Inflammatory macrophage treated with lipopolysaccharide for 1 hour (primary cell): ENCODE measurements at regions not wholly inside any gene's neighbourhood (a gene's known extent, or its start where the extent isn't known, plus 50 kb on each side); places are given as distances from the start of the nearest gene placed in this dataset.
"Not testable (repeated sequence)": the region's sequence is repeated elsewhere in the genome, so short reads cannot be mapped to it uniquely, and the experiment has no call there.

Source experiments
- DNase-seq, 2 donors: peaks; one replicate each; pipeline ENCODE4 v3.0.0-alpha.2; 2020 to 2022

DNA sequence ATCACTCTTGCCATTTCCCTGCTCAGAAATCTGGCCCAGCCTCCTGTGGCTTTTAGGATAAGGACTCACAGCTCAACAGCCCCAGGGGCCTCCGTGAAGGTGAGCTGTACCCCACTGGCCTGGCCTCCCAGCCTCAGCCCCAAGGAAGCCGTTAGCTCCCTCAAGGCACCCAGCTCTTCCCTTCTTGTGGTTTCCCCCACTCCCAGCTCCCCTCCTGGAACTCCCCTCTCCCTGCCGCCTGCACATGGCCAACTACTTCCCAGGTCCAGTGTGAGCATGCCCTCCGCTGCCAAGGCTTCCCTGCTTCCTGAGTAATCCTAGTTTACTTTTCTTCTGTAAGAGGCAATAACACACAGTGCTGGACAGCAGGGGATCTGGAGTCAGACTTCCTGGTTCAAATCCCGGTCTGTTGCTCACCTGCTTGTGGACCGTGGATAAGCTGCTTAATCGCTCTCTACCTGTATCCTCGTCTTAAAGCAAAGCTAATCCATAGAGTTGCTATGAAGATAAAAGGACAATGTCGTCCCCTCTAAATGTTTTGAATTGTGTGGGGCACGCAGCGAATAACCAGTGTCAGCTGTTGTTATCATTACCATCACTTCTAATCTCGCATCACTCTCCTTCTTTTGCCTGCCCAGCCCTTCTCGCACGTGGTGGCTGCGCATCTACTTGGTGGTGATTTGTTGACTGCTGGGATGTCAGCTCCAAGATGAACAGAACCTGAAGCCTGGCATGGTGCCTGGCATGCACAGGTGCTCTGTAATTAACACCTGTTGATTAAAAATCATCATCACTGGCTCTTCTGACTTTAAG is 86.6 kb downstream of the C5orf15 start:
- DNase-seq = no peak

- no peak for DNase-seq
These were observed 90.2 kb downstream of the C5orf15 start for GRCh38 chr5:133878236-133878555.

- DNase-seq = no peak
These were observed 90.8 kb downstream of the C5orf15 start for GRCh38 chr5:133877351-133878235.

GRCh38 chr5:133876266-133876665 is 92.2 kb downstream of the C5orf15 start:
- DNase-seq = no peak

DNA sequence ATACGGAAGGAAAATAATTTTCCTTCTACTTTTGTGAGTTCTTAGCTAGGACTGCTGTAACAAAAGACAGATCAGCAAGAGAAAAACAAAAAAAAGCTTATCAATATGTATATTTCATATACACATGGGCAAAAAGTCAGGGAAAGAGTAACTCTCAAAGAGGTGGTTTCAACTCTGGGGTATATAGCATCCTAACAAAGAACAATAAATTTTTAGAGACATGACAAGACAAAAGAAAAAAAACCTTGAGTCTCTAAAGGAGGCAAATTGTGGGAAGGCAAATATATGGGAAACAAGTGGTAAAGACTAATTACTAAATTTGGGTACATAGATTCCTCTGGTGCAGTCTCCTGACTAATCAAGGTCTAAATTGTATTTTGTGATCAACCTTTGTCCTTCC is 93.2 kb downstream of the C5orf15 start:
- DNase-seq = no peak

- DNase-seq = no peak
These were observed 95.0 kb downstream of the C5orf15 start for GRCh38 chr5:133873449-133873848.

GRCh38 chr5:133870661-133871060 is 97.8 kb downstream of the C5orf15 start:
- no peak for DNase-seq

- no peak for DNase-seq
These were observed 98.7 kb downstream of the C5orf15 start for GRCh38 chr5:133869519-133870335.

GRCh38 chr5:133868946-133869518 is 99.4 kb downstream of the C5orf15 start:
- DNase-seq = peak; percentile 52 to 79

DNA sequence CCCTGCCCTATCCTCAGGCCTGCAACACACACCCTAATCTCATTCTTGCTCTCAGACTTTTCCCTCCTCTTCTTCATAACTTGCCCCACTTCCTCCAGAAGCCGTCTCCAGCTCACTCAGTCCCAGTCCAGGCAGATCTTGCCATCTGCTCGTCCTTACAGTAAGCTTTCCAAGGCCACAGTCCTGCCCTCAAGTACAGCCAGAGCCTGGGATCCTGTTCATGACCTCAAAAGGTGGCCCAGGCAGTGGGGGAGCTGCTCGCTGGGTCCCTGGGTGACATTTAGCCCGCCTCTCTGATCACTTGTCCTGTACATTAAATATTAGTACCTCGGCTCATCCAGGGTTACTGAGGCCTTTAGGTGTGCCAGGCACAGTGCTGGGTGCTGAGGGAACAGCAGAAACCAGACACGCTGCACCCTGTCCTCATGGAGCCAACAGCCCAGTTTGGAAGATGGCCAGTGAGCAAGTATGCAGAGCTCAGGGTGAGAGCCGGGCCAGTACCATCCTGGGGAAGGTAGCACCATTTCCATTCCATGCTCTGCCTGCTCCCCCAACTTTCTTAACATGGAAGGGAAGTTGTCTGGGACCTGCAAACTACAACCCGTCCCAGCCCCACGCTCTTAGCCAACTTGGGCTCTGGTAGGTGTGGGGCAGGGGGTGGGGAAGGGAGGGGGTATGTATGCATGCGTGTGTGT is 100.4 kb downstream of the C5orf15 start:
- DNase-seq = no peak

- DNase-seq = no peak
These were observed 101.1 kb downstream of the C5orf15 start for GRCh38 chr5:133867341-133867740.

GRCh38 chr5:133866903-133867245 is 101.6 kb downstream of the C5orf15 start:
- no peak for DNase-seq

DNA sequence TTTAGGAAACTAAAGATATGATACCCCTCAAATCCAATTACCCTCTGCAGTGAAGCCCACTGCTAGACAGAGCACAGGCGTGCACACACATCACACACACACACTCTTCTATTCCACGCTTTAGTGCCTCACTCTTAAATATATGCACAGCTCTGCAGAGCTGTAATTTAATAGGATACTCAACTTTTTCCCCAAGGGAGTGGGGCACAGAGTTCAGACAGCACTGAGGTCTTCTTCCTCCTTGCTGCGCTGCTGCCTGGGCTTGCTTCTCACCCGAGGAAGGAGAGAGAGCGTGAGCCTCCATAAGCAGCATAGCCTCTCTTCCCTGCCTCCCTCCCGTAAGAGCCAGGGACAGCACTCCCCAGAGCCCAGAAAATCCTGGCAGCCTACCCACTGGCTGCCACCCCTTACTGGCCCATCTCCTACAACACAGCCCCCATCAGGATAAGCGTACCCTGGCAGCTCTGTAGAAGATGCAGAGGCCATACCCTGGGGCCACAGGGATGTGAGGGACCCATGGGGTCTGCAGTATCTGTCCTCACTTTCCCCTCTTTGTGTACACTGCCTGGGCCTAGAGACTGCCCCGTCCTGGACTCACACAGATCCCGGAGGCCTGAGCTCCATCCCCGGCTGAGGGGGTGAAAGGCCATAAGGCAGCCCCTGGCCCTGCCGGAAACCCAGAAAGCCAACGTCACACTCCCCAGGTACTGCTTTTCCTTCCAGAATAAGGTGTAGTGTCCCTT is 102.1 kb downstream of the C5orf15 start:
- DNase-seq = no peak

DNA sequence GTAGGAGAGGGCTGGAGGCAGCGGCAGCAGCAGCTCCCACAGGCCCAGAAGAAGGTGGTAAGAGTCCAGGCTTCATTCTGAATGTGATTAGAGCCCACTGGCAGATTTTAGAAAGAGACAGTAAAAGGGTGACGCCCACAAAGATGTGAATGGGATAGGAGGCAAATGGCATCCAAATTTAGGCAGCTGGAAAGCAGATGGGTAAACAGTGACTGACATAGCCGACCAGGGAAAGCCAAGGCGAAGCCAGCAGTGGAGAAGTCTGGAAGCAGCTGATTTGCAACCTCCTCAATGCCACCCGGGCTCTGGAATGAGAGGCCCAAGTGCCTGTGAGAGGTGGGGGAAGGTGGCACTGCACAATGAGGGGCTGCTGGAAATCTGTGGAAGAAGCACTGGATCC is 103.3 kb downstream of the C5orf15 start:
- no peak for DNase-seq

DNA sequence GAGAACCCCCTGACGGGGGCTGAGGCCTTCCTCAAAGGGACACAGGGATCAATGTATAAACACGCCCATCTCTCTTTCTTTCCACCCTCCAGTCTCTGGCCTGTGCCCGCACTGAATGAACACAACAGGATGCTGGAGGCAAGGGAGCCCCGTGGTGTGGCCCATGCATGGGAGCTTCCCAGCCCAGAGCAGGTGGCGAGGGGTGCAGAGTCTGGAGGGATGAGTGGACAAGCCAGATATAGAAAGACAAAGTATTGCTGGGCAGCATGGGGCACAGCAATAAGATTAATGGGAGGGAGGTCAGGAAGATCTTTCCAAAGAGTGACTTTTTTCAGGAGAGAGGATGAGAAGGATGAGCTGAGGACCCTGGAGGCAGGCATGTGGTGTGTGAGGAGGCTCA is 103.7 kb downstream of the C5orf15 start:
- no peak for DNase-seq

DNA sequence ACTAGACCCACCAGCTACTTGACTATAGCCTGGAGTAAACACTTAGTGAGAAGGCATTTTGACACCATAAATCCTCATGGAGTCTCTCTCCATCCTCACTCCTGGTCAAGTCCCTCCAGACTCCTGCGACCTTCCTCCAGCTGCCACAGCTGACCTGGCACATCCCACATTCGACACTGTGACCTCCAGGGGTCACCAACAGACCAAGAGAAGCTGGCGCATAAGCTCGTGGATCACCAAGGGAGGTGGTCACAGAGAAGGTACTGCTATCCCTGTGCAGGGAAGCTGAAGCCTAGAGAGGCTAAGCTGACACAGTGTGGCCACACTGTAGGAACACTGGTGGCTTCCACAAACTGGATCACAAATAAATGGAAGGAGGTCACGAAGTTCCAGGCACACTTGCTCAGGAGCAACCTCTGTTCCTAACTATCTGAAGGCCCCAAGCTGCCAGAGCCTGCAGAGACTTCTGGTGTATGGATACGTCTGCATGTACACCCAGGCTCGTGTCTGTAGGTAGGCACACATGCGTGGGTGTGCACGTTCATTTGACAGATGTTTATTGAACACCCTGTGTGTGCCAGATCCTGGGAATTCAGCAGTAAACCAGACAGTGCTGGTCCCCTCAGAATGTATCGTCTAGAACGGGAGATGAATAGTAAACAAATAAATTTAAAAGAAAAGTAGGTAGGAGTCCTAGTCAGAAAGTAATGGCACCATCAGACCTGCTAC is 104.4 kb downstream of the C5orf15 start:
- DNase-seq = no peak

DNA sequence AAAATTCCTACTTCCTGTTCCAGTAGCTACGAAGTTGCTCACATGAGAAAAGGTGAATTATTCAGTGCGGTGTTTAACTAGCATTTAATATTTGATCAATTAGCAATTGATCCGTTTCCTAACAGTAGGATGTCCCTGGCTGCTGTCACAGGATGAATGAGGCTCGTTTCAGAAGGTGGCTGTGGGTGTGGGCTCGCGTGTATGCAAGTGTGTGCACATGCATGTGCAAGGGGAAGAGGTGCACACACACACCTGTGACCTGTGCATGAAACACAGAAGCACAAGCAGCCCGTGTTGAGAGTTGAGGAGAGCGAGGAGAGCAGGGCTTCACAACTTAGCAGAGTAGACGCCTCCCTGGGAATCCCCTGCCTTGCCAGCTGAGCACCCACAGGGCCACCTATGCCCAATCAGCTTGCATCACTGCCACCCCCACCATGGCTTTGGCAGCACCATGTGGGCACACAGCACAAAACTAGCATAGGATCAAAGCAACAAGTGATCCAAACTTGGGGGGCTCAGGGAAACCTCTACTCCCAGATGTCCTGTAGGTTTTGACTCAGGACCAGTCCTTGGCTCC is 107.2 kb downstream of the C5orf15 start:
- DNase-seq = peak in 1 of 2 donors; percentile 23

GRCh38 chr5:133859073-133859472 is 109.4 kb downstream of the C5orf15 start:
- DNase-seq = no peak

DNA sequence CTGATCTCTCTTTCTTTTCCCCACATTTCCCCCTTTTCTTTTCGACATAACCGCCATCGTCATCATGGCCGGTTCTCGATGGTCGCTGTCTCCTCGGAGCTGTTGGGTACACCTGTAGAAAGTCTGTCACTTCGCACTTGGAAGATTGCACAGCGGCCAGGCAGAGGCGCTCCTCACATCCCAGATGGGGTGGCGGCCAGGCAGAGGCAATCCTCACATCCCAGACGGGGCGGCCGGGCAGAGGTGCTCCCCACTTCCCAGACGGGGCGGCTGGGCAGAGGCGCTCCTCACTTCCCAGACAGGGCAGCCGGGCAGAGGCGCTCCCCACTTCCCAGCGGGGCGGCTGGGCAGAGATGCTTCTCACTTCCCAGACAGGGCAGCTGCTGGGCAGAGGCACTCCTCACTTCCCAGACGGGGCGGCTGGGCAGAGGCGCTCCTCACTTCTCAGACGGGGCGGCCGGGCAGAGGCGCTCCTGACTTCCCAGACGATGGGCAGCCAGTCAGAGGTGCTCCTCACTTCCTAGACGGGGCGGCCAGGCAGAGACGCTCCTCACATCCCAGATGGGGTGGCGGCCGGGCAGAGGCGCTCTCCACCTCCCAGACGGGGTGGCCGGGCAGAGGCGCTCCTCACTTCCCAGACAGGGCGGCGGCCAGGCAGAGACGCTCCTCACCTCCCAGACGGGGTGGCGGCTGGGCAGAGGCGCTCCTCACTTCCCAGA is 110.7 kb downstream of the C5orf15 start:
- DNase-seq = not testable (repeated sequence)

GRCh38 chr5:133854554-133854953 is 113.9 kb downstream of the C5orf15 start:
- no peak for DNase-seq
